DOHH2 (cell line): ENCODE measurements at regions not wholly inside any gene's neighbourhood (a gene's known extent, or its start where the extent isn't known, plus 50 kb on each side); places are given as distances from the start of the nearest gene placed in this dataset.

ENCODE experiments used
- H3F3A ChIP-seq: fragments of 200-600 bp; sonication (generic), shearing (Covaris generic); 2 replicates; pipeline ENCODE4 v1.6.0; 2016; ENCODE audit warnings: antibody characterized with exemption, mild to moderate bottlenecking; ENCODE audit not compliant: control insufficient read depth, insufficient read depth
- H3K27ac ChIP-seq: fragments of 200-600 bp; sonication (generic); 2 replicates; pipeline ENCODE4 v1.5.1; 2014; ENCODE audit warnings: low read depth, mild to moderate bottlenecking, low read length, moderate library complexity
- H3K27me3 ChIP-seq: fragments of 200-600 bp; sonication (generic); 2 replicates; pipeline ENCODE4 v1.6.1; 2014; ENCODE audit warnings: mild to moderate bottlenecking, low read length, mixed read lengths; ENCODE audit not compliant: control insufficient read depth
- H3K36me3 ChIP-seq: fragments of 200-600 bp; sonication (generic); 2 replicates; pipeline ENCODE4 v1.6.1; 2014; ENCODE audit warnings: mild to moderate bottlenecking, low read length, moderate library complexity, mixed read lengths; ENCODE audit not compliant: control insufficient read depth
- H3K4me1 ChIP-seq: fragments of 200-600 bp; sonication (generic); 2 replicates; pipeline ENCODE4 v1.6.1; 2014; ENCODE audit warnings: mild to moderate bottlenecking, low read length, mixed read lengths; ENCODE audit not compliant: control insufficient read depth
- H3K4me2 ChIP-seq: fragments of 200-600 bp; sonication (generic); 2 replicates; pipeline ENCODE4 v1.6.0; 2014; ENCODE audit warnings: mild to moderate bottlenecking, low read length, moderate library complexity
- H3K4me3 ChIP-seq: fragments of 200-600 bp; sonication (generic); 2 replicates; pipeline ENCODE4 v1.5.1; 2014; ENCODE audit warnings: mild to moderate bottlenecking, low read length, mixed read lengths
- H3K79me2 ChIP-seq: fragments of 200-600 bp; sonication (generic); 2 replicates; pipeline ENCODE4 v1.6.1; 2014; ENCODE audit warnings: mild to moderate bottlenecking, low read length, mixed read lengths; ENCODE audit not compliant: control insufficient read depth
- H3K9me2 ChIP-seq: fragments of 200-600 bp; sonication (generic); replicated peaks from 2 replicates; pipeline ENCODE4 v1.6.1; 2014; ENCODE audit warnings: mild to moderate bottlenecking, low read length, mixed read lengths; ENCODE audit not compliant: control insufficient read depth
- H3K9me3 ChIP-seq: fragments of 200-600 bp; sonication (generic); 2 replicates; pipeline ENCODE4 v1.6.1; 2014; ENCODE audit warnings: antibody characterized with exemption, low read length, mixed read lengths; ENCODE audit not compliant: control insufficient read depth, insufficient read depth
- H4K20me1 ChIP-seq: fragments of 200-600 bp; sonication (generic); 2 replicates; pipeline ENCODE4 v1.6.0; 2014; ENCODE audit warnings: low read depth, mild to moderate bottlenecking, antibody characterized with exemption, low read length, moderate library complexity; ENCODE audit not compliant: control insufficient read depth, insufficient read depth
- EZH2phosphoT487 ChIP-seq: fragments of 200-600 bp; sonication (generic); IDR thresholded peaks from 2 replicates; pipeline ENCODE4 v1.6.1; 2017; ENCODE audit warnings: borderline replicate concordance, mild to moderate bottlenecking, antibody characterized with exemption, low read length, moderate library complexity, mixed read lengths
- TF ChIP-seq, protein P1 (sequence below): fragments of 200-600 bp; sonication (generic); IDR thresholded peaks from one replicate; pipeline ENCODE4 v1.5.1; 2014; ENCODE audit warnings: antibody characterized with exemption, mild to moderate bottlenecking, low read depth, low read length; ENCODE audit not compliant: poor library complexity, severe bottlenecking

DNA sequence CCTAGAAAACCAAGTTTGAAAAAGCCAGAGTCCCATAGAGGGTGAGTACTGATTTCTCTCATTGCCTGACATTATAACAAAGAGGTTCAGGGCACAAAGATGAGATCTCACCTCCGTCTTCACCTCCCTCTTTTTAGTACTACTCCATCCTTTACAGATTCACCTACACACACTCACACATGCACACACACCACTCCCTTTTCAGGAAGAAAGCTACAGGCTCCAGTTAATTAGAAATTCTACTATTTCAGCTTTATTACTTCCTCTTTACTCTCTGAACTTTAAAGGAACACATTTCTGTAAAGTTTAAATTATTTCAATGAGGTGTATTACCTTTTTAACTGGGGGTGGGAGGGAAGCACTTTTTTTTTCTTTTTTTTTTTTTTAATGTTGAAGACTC lies 59.6 kb upstream of the PRDX6 start:
- H3K27me3 ChIP-seq, result no peaks in the 10 kb centered on the region
- H3F3A ChIP-seq, result peaks cover 31% of the 10 kb centered on the region
- H3K36me3 ChIP-seq, result peaks cover 55% of the 10 kb centered on the region
- H3K4me3 ChIP-seq, result peak overlapping the region; percentile 62
- peaks cover 29% of the 10 kb centered on the region for H3K79me2 ChIP-seq
- peaks cover 77% of the 10 kb centered on the region for H3K4me1 ChIP-seq
- H3K4me2 ChIP-seq, result peak overlapping the region; percentile 90
- H4K20me1 ChIP-seq, result no peaks in the 10 kb centered on the region
- H3K9me2 ChIP-seq, result no peaks in the 10 kb centered on the region
- peak overlapping the region; percentile 98 for H3K27ac ChIP-seq
- TF ChIP-seq, protein P1, sequence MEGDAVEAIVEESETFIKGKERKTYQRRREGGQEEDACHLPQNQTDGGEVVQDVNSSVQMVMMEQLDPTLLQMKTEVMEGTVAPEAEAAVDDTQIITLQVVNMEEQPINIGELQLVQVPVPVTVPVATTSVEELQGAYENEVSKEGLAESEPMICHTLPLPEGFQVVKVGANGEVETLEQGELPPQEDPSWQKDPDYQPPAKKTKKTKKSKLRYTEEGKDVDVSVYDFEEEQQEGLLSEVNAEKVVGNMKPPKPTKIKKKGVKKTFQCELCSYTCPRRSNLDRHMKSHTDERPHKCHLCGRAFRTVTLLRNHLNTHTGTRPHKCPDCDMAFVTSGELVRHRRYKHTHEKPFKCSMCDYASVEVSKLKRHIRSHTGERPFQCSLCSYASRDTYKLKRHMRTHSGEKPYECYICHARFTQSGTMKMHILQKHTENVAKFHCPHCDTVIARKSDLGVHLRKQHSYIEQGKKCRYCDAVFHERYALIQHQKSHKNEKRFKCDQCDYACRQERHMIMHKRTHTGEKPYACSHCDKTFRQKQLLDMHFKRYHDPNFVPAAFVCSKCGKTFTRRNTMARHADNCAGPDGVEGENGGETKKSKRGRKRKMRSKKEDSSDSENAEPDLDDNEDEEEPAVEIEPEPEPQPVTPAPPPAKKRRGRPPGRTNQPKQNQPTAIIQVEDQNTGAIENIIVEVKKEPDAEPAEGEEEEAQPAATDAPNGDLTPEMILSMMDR, result no peak
- no peak for TF ChIP-seq EZH2phosphoT487
- H3K9me3 ChIP-seq, result no peaks in the 10 kb centered on the region

DNA sequence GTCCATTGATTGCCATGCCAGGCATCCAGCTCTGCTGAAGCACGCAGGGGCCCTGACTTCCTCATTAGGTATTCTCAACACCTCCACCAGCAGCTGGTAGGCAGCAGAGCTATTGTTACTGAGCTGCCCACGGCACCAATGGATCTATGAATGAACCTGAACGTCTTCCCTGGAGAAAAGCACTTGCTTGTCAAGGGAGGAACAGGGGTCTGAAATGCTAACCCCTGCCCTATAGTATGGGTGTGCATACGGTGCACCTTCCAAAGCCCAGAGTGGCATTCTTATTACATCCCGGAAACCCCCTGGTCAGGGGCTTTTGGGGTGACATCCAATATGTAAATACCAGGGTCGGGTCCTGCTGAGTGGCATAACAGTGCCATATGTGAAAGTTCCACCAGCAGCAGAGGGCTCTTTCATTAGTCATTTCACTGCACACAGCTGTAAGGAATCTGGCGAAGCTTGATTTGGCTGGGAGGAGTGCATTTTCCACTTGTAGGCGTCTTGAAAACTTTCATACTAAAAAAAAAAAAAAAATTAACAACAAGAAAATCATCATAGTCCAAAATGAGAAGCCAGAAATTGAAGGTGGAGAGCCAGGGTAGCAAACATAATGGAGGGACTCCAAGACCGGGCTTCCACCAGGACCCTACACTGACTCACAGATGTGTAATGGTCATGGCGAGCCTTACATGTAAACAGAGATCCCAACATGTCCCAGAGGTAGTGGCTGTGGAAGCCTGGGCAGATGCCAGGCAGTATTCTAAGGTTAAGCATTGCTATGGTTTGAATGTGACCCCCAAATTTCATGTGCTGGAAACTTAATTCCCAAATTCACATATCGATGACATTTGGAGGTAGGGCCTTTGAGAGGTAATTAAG lies 58.8 kb upstream of the PRDX6 start:
- H3F3A ChIP-seq, result peaks cover 30% of the 10 kb centered on the region
- peaks cover 53% of the 10 kb centered on the region for H3K36me3 ChIP-seq
- peak overlapping the region; percentile 98 for H3K27ac ChIP-seq
- H3K27me3 ChIP-seq, result no peaks in the 10 kb centered on the region
- no peaks in the 10 kb centered on the region for H3K9me2 ChIP-seq
- TF ChIP-seq, protein P1, result no peak
- H4K20me1 ChIP-seq, result no peaks in the 10 kb centered on the region
- H3K4me2 ChIP-seq, result peak overlapping the region; percentile 90
- peaks cover 22% of the 10 kb centered on the region for H3K79me2 ChIP-seq
- peak overlapping the region; percentile 62 for H3K4me3 ChIP-seq
- no peaks in the 10 kb centered on the region for H3K9me3 ChIP-seq
- H3K4me1 ChIP-seq, result peaks cover 70% of the 10 kb centered on the region

- Histone ChIP-seq H3K4me3 (no peak overlapping the region), H3K9me2 (no peaks in the 10 kb centered on the region)
These were observed 56.8 kb upstream of the PRDX6 start for GRCh38 chr1:173420330-173420806.

More at GRCh38 chr1:173420330-173420806, 56.8 kb upstream of the PRDX6 start:
- Histone ChIP-seq H3K9me3 (no peaks in the 10 kb centered on the region), H3K27ac (no peak overlapping the region), H3K36me3 (peaks cover 43% of the 10 kb centered on the region), H3K27me3 (no peaks in the 10 kb centered on the region), H3K4me2 (peak overlapping the region; percentile 32), H4K20me1 (no peaks in the 10 kb centered on the region), H3K4me1 (peaks cover 49% of the 10 kb centered on the region), H3K79me2 (peaks cover 15% of the 10 kb centered on the region), H3F3A (peaks cover 12% of the 10 kb centered on the region)
- no peak for TF ChIP-seq EZH2phosphoT487
- TF ChIP-seq, protein P1, result peak; percentile 91
